LHCN-M2 (cell line): ENCODE measurements at regions not wholly inside any gene's neighbourhood (a gene's known extent, or its start where the extent isn't known, plus 50 kb on each side); places are given as distances from the start of the nearest gene placed in this dataset.
"Not testable (repeated sequence)": the region's sequence is repeated elsewhere in the genome, so short reads cannot be mapped to it uniquely, and the experiment has no call there.

Experiments
- DNase-seq: peaks from one replicate; pipeline ENCODE4 v3.0.0-alpha.2; 2012; ENCODE audit warnings: low read depth

DNA sequence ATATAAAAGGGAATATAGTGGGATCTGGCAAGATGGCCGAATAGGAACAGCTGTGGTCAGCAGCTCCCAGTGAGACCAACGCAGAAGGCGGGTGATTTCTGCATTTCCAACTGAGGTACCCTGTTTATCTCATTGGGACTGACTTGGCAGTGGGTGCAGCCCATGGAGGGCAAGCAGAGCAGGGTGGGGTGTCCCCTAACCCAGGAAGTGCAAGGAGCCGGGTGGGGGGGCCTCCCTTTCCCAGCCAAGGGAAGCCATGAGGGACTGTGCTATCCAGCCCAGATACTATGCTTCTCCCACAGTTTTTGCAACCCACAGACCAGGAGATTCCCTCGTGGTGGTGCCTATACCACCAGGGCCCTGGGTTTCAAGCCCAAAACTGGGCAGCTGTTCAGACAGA lies 342.4 kb downstream of the RPS29 start:
- DNase-seq: not testable (repeated sequence)

DNA sequence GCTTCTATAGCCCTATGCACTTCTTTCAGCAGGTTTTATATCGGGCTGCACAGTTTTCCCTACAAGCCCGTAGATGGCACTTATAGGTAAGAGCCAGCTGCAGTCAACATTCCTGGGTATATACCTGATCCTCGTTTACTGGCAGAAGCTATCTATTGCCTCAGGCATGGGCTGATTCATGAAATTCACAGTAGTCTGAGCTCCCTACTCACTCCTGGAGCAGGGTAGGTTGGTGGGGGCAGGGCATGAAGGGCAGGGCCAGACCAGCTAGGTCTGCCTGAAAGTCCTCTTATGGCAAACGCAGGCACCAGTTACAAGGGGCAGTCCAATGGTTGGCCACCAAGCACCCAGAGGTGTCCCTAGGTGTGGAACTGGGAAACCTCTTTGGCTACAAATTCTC lies 345.8 kb downstream of the RPS29 start:
- DNase-seq: no peak

DNA sequence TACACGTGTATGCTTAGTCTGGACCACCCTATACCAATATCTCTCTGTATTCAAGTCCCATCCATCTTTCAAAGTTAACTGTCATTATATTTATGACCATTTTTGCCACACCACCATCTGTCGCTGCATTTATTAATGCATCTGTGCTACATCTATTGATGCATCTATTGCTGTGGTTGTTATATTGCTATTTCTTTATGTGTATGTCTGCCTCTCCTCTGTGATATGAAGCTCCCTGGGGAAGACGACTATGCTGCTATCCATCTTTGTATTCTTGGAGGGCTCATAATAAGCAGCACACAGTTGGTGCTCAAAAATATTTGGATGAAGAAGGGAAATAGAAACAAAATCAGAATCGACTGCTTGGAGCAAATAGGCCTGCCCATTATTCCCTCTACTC lies 357.6 kb downstream of the RPS29 start:
- DNase-seq: no peak

DNA sequence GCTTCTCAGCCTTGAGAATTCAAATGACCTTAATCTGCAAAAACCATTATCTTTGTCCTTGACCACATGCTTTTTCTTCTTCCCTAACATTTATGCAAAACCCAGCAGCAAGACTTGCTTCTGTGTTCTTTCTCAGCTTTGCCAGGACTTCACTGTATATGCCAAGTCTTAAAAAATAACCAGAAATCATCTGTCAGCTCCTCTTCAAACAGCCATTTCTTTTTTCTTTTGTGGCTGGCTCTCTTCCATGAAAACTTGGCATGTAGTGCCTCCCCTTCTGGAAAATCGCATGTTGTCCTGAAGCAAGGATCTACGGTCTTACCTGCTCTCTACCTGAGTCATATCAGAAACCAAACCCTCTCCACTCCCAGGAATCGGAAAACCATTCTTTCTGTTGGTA lies 364.9 kb downstream of the RPS29 start:
- no peak for DNase-seq

DNA sequence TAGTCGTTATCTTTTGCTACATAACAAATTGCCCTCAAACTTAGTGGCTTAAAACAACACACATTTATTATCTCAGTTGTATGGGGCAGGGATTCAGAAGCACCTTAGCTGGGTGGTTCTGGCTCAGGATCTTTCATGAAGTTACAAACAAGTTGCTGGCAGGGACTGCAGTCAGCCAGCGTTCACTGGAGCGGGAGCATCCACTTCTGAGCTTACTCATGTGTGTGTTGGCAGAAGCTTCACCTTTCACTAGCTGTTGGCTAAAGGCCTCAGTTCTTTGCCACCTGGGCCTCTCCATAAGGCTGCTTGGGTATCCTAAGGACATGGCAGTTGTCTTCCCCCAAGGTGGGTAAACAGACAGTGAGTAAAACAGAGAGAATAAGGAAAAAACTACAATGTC lies 365.7 kb downstream of the RPS29 start:
- DNase-seq: no peak

DNA sequence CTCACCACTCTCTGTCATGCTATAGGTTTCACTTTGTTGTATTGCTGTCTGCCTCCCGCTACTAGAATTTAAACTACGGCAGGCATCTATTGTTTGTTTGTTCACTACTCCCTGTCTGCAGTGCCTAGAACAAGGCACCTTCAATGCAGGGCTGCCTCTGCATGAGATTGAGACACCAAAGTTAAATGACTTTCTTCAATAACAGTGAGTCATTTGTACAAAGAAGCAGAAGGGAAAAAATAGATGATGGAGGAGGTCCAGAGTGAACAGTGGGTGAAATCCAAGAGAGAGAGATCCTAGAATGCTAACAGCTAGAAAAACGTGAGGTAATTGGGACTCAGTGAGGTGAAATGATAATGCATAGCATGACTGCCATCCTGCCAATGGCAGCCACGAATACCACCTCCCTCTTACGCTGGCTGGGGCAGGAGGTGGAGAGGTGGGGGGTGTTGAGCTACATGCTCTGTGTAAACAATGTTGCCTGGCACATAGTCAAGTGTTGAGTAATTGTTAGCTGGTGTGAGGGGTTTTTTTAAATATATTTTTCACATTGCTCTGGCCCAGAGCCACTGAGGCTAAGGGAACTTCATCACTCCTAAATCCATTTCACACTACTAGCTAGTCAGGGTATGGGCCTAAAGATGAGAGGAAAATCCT lies 367.6 kb downstream of the RPS29 start:
- DNase-seq: no peak

DNA sequence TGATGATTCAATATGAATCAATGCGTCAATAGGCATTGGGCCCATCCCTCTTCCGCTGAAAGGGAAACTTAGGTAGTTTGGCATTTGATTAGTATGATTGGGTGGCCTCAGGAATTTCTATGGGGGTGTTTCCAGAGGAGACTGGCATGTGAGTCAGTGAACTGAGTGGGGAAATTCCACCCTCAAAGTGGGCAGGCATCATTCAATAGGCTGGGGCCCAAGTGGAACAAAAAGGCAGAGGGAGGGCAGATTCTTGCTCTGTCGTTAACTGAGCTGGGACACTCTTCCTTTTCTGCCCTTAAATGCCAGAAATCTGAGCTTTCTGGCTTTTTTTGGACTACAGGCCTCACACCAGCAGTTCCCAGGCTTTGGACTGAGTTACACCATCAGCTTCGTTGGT lies 373.5 kb downstream of the RPS29 start:
- DNase-seq: no peak

DNA sequence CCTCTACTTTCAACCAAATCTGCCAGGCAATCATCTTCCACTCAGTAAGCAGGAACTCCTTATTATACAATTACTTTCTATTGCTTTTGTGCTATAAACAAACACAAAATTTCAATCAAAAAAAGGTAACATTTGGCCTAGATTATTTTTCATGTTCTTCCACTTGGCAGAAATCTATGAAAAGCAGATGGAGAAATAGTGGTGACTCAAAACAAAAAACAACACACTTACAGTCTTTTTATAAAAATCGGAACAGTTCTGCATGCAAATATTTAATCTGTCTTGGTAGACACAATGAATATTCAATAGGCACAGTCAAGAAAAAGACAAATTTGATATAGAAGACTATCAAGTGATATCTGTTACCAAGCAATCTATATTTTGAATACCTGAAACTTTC lies 376.8 kb downstream of the RPS29 start:
- no peak for DNase-seq

DNA sequence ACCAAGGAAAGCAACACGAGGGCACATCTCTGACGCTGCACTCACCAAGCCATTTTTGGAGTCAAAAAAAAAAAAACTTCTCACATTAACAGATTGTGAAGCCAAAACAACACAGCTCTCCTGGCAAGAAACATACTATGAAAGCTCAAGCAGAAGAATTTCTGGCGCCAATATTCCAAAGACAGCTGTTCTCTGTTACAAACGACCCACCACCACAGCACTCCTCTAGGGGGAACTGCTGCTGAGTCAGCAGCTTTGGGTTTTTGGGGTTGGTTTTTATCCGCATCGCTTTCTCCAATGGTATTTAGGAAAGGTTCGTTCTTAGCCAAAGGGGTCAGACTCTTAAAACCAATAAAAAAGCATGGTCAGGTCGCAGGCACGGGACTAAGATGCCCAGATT lies 379.4 kb downstream of the RPS29 start:
- DNase-seq: no peak

DNA sequence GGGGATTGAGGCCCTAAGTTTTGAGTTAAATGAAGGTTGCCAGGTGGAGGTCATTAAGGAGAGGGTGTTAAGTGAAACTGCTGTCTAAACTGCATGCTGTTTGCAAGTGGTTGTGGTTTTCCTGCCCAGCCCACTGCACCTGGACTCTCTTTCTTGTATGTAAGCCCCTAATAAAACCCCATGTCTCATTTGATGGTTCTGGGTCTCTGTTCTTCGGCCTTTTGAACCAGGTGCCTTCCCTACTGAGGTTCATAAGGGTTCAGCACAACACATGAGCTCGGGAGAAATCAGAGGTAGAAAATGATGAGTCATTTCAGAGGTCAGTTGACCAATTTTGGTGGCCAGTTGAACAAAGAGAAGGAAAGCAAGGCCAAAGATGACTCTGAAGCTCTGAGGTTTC lies 382.5 kb downstream of the RPS29 start:
- DNase-seq: no peak

DNA sequence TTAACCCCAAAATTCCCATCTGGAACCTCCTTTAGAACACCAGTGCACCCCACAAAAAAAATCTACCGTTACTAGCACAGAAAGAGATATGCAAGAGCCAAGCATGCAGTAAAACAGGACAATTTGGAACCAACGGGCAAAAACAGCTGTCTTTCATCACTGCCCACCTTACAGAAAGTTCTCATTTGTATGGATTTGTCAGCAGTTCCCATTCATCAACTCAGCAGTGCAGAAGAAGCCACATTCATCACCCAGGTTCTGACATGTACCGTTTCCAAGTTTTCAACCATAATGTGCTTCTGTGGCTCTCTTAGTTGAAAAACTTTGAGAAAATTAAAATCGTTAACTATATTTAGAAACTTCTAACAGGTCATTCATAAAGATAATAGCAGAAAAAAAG lies 387.0 kb downstream of the RPS29 start:
- no peak for DNase-seq

DNA sequence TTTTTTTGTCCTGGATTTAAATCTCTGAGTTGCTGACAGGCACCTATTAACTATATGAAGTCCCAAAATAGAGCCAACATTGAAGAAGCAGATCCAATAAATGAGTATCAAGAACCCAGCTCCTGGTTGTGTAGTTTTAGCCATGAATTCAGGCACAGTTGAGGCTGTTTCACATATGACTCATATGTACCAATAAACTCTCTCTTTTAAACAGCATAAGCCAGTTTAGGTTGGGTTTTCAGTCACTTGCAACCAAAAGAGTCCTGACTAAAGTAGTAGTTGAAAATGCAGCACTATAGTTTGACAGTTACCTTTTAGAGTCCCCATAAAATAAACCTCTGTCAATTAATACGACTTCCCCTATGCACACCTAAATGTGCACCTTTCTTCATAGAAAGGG lies 389.9 kb downstream of the RPS29 start:
- no peak for DNase-seq

DNA sequence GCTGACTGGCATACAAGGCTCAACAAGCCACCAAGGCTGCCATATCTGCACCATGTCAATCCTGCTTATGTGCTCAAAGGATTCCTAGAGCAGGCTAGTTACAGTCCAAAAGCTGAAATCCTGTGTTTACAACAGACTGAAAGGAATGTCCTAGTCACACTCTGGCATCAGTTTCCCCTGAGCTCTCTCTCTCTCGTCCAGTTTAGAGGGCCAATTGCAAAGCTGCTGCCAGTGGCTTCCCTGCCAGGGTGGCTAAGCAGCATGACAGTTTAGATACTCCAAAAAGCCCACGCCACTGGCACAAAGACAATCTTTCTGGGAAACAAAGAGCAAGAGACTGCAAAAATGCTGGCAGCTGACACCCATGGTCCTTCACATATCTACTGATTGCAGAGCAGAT lies 392.1 kb downstream of the RPS29 start:
- no peak for DNase-seq

DNA sequence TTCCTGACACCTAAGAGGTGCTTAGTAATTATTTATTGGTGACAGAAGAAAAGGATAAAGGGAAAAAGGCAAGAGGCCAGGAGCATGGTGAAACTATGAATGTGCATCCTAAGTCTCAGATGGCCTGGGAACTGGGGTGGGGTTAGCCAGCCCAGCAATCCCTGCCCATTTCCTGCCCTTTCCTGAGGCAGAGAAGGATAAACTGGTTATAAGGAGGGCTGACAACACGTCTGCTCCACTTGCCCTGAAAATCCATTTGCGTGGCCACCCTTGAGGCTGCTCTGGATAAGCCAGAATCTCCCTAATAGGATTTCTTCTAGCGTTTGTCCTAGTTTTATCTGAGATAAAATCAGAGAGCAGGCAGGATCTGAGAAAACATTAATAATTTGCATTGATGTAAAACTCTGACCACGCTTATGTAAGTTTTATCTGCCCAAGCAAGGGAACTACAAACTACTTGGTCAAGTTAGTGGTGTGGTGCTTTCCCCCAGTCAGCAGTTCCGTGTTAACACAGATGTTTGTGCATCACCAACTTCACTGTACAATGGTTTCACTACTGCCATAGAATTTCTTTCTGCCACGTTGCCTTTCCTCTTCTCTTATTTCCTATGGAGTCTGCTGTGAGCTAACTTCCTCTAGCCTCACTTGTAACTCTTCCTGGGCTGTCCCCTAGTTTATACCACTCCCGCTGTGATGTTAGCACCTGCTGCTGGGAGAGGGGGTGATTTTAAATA lies 392.7 kb downstream of the RPS29 start:
- no peak for DNase-seq

DNA sequence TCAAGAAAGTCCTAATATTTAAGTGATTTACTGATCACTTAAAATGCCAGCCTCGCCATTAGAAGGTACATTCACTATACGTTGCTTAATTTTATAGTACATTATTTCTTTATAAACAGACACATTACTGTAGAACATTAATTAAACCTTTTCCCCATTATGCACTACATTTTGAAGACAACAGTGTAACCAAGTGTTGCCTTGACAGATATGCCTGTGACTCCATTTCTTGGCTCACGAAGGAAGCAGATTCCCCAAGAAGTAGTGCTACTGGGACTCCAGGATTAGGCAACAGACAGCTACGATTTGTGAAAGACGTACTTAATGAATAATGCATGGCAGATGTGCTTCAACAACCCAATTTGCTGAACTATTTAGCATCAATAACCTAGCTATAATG lies 394.8 kb downstream of the RPS29 start:
- DNase-seq: no peak

DNA sequence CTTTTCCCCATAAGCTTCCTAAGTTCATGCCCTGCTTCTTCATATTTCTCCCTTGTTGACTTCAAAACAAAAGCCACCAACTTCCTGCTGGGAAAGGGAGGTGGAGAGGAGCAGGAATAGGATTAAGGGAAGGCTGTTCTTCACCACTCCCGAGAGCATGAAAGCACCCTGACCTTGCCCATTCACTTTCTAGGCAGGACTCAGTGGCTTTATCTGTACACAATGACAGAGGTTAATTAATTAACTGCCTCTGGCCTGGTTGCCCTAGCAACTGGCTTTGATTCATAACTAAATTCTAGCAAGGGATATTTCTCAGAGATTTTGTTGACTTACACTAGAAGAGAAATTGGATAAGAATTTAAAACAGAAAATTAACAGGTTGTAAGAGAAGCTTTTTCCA lies 396.8 kb downstream of the RPS29 start:
- DNase-seq: no peak

DNA sequence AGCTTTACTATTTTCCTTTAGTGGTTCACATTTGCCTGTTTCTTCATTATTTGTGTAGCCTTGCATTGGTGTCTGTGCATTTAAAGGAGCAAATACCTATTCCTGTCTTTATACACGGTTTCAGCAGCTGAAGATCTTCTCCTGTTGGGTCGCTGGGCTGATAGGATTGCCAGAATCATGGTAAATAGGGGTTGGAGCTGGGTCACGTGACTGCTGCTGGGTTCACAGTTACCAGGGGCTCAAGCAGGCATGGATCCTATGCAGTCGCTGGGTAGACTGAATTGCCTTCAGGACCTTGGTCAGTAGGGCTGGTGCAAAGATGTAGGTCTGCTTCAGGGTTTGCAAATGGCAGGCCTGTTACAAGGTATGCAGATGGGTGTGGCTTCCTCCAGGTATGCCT lies 398.4 kb downstream of the RPS29 start:
- DNase-seq: no peak

DNA sequence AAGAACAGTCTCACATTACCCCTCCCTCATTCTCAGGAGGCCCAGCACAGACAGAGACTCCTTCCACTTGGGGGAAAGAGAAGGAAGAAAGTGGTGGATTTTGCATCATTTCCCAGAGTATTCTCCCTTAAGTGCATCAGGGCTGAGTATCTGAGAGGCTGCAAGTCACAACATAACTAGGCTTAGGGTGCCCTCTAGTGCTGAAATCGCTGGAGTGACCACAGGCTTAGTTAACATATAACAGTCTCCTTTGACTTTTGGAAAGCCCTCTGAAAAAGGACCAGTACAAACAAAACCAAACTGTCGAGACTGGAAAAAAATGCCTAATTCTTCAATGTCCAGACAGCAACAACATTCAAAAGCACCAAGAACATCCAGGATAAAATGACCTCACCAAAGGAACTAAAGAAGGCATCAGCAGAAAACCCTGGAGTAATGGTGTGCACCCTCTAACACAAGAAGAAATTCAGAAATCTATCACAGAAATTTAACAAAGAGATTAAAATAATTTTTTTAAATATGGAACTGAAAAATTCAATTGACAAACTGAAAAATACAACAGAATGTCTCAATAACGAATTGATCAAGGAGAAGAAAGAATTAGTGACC lies 412.3 kb downstream of the RPS29 start:
- DNase-seq: peak; percentile 3

DNA sequence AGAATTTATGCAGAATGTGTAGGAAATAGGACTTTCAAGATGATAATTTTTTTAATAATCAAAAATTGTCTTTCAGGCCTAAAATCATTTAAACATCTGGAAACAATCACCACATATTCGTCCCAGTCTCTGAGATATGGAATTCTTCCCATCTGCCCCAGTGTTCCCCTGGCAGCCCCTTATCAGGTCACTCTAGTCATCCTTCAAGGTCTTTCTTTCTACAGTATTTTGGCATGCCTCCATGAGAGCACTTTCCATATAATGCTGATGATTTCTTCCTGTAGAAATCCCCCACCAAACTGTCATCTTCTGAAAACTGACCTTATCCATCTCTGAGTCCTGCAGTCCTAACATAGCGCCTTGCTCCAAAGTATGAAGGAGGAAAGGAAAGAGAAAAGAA lies 422.1 kb downstream of the RPS29 start:
- DNase-seq: no peak

DNA sequence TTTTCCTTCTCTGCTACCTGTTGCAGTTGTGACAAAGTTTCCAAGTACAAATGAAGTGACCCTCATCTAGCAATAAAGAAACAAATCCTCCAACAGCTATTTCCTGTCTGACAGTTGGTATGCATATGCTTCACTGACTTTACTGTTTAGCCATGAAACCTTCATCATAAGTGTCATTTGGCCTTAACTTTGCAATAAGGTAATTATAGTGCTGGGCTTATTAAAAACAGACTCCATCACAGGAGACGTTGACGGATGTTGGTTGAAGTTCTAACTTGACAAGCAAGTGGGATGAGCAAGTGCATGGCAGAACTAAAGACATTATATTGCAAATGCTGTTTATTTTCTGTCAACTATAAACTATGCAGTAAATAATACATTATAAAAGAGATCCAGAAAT lies 425.2 kb downstream of the RPS29 start:
- no peak for DNase-seq

DNA sequence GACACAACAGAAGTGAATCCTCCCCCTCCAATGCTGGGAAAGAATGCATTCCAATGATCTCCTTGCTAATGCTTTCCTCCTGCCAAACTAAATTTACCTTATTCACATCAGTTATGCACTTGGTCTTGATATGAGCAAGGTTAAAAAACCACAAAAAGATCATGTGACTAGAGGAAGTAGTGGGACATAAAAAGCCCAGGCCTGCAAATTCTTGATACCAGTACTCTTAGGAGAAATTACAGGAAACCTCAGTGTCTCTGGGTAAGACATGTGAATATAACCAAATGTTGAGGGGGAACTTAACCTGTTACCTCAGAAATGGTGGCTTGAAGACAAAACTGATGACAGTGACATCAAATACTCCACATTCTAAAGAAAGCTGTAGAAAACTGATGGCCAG lies 427.1 kb downstream of the RPS29 start:
- no peak for DNase-seq

DNA sequence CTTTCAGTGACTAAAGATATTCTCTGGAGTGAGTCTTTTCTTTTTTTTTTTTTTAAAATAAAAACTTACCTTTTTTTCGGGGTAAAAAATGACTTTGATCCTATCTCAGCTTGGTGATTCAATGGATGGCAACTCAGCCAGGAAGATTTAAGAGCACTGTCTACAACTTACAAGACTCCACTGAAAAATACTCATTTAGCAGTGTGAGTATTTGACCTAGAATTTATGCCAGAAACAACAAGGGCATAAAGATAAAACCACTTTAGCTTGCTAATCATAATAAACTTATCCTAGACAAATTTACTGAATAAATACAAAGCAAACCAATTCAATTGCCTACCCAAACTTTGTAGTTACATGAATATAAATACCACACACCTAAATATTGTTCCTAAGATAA lies 446.6 kb downstream of the RPS29 start:
- no peak for DNase-seq

DNA sequence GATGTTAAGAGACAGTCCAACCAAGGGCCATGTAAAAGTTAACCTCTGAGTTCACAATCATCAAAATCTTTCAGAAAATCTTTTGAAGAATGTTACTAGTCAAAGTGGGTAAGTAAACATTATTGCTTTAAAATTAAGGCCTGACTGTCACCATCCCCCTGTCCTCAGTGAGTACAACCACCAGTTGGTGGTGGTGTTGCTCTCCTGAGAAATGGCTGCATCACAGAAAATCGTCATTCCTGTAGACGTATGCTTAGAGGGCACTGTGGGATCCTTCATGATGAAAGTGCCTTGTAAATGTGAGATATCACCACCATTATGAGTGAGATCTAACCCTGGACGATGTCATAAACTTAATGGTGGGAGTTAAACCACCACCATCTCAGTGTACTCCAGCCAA lies 451.2 kb downstream of the RPS29 start:
- DNase-seq: no peak
